C4-2B (cell line): ENCODE measurements at regions not wholly inside any gene's neighbourhood (a gene's known extent, or its start where the extent isn't known, plus 50 kb on each side); places are given as distances from the start of the nearest gene placed in this dataset.

Experiments
- H3K27ac ChIP-seq: fragments of 450-650 bp; 2 replicates; pipeline ENCODE4 v1.5.1; 2017
- CTCF ChIP-seq: fragments of 450-650 bp; conservative IDR thresholded peaks from 2 replicates; pipeline ENCODE4 v1.5.1; 2017; ENCODE audit warnings: mild to moderate bottlenecking
- ZFX ChIP-seq: fragments of 450-650 bp; IDR thresholded peaks from 2 replicates; pipeline ENCODE4 v1.6.1; 2017

- TF ChIP-seq ZFX (no peak), CTCF (no peak)
- H3K27ac ChIP-seq, result no peak overlapping the region
Measured at GRCh38 chr6:21767891-21768648, 174.5 kb downstream of the SOX4 start.

GRCh38 chr6:21769405-21769861, 175.9 kb downstream of the SOX4 start:
- TF ChIP-seq ZFX (no peak), CTCF (no peak)
- H3K27ac ChIP-seq, result peak overlapping the region; percentile 70; the same call in 1 of the 2 replicates

- TF ChIP-seq CTCF (no peak), ZFX (no peak)
- peak overlapping the region; percentile 70 for H3K27ac ChIP-seq
Measured at GRCh38 chr6:21769968-21770367, 176.4 kb downstream of the SOX4 start.

- TF ChIP-seq ZFX (no peak), CTCF (no peak)
- H3K27ac ChIP-seq, result no peak overlapping the region
Measured at GRCh38 chr6:21771626-21772320, 178.2 kb downstream of the SOX4 start.

GRCh38 chr6:21772477-21772876, 178.9 kb downstream of the SOX4 start:
- no peak for TF ChIP-seq CTCF
- TF ChIP-seq ZFX, result no peak
- H3K27ac ChIP-seq, result no peak overlapping the region

GRCh38 chr6:21772884-21773575, 179.5 kb downstream of the SOX4 start:
- H3K27ac ChIP-seq, result no peak overlapping the region
- TF ChIP-seq CTCF (no peak), ZFX (no peak)

GRCh38 chr6:21773576-21773968, 180.0 kb downstream of the SOX4 start:
- TF ChIP-seq CTCF, result no peak
- TF ChIP-seq ZFX, result no peak
- no peak overlapping the region for H3K27ac ChIP-seq
